H1 (cell line): ENCODE measurements at regions not wholly inside any gene's neighbourhood (a gene's known extent, or its start where the extent isn't known, plus 50 kb on each side); places are given as distances from the start of the nearest gene placed in this dataset.

Source experiments
- CTCF ChIA-PET: fragments of 300-600 bp; sonication (Branson Sonifier 250); formaldehyde crosslinking; loops from one replicate; lab custom pipeline; 2021; ENCODE audit not compliant: partially characterized antibody; lab: Charles Lee
- POLR2A ChIA-PET: fragments of 300-600 bp; sonication (Branson Sonifier 250); formaldehyde crosslinking; loops from one replicate; lab custom pipeline; 2021; ENCODE audit warnings: inconsistent platforms; ENCODE audit not compliant: partially characterized antibody; lab: Charles Lee
- DNase-seq, 2 experiments: peaks; one replicate each; pipeline versions ENCODE4 v3.0.0 to v3.0.0-alpha.2; 2010 to 2022; ENCODE audit warnings: low spot score in 2 of 2, low read depth in 1 of 2, mixed read lengths in 1 of 2
- FAIRE-seq: peaks from 2 replicates; lab custom pipeline; 2011; peaks lifted over from hg19 to GRCh38; lab: Jason Lieb, UNC
- H2AFZ ChIP-seq: 2 replicates; pipeline ENCODE4 v1.8.1; 2012; ENCODE audit warnings: low read length, inconsistent platforms
- H2AK5ac ChIP-seq: 2 replicates; pipeline ENCODE4 v1.6.1; 2013; ENCODE audit warnings: low read depth, low read length
- H2BK120ac ChIP-seq: replicated peaks from 2 replicates; pipeline ENCODE3; 2013; ENCODE audit warnings: low read depth, low read length, inconsistent platforms
- H2BK12ac ChIP-seq: 2 replicates; pipeline ENCODE4 v1.6.1; 2013; ENCODE audit warnings: low read depth, low read length
- H2BK15ac ChIP-seq: 2 replicates; pipeline ENCODE4 v1.6.1; 2013; ENCODE audit warnings: low read length
- H2BK20ac ChIP-seq: 2 replicates; pipeline ENCODE4 v1.6.1; 2013; ENCODE audit warnings: low read length
- H2BK5ac ChIP-seq: 2 replicates; pipeline ENCODE4 v1.6.1; 2013; ENCODE audit warnings: low read depth, low read length
- H3K14ac ChIP-seq: 2 replicates; pipeline ENCODE4 v1.6.1; 2013; ENCODE audit warnings: inconsistent platforms; ENCODE audit not compliant: insufficient read length
- H3K18ac ChIP-seq: 2 replicates; pipeline ENCODE4 v1.6.1; 2013; ENCODE audit warnings: low read length; ENCODE audit errors: extremely low read depth
- H3K23ac ChIP-seq: 2 replicates; pipeline ENCODE4 v1.6.1; 2013; ENCODE audit warnings: inconsistent platforms; ENCODE audit not compliant: insufficient read length
- H3K23me2 ChIP-seq: 2 replicates; pipeline ENCODE4 v1.6.1; 2013; ENCODE audit warnings: low read depth, low read length
- H3K27ac ChIP-seq: 2 replicates; pipeline ENCODE4 v1.6.1; 2011; ENCODE audit warnings: low read depth, low read length, inconsistent platforms
- H3K27me3 ChIP-seq, 4 experiments: replicated peaks in 1 of 4; 1 replicate in 1 of 4; 2 replicates in 3 of 4; pipeline versions ENCODE4 v1.6.1 to v1.8.1; 2011 to 2013; ENCODE audit warnings: low read length in 3 of 4, mild to moderate bottlenecking in 3 of 4, inconsistent platforms in 2 of 4, mixed read lengths in 2 of 4, moderate library complexity in 1 of 4; ENCODE audit not compliant: control insufficient read depth in 3 of 4, insufficient read depth in 3 of 4; ENCODE audit errors: extremely low read depth in 1 of 4
- H3K36me3 ChIP-seq, 4 experiments: 2 replicates each; pipeline versions ENCODE4 v1.6.1 to v1.8.1; 2011 to 2013; ENCODE audit warnings: mild to moderate bottlenecking in 4 of 4, low read length in 3 of 4, moderate library complexity in 2 of 4, control low read depth in 1 of 4, inconsistent platforms in 1 of 4; ENCODE audit not compliant: insufficient read depth in 4 of 4, control insufficient read depth in 2 of 4
- H3K4ac ChIP-seq: replicated peaks from 2 replicates; pipeline ENCODE3; 2013; ENCODE audit warnings: low read length, low read depth, mixed read lengths, inconsistent platforms; ENCODE audit not compliant: insufficient read length
- H3K4me1 ChIP-seq, 4 experiments: replicated peaks in 1 of 4; 1 replicate in 1 of 4; 2 replicates in 3 of 4; pipeline versions ENCODE4 v1.6.1 to v1.8.1; 2011 to 2013; ENCODE audit warnings: low read length in 3 of 4, inconsistent platforms in 2 of 4, mixed read lengths in 1 of 4; ENCODE audit not compliant: insufficient read depth in 4 of 4, control insufficient read depth in 3 of 4
- H3K4me2 ChIP-seq, 2 experiments: 2 replicates each; pipeline versions ENCODE4 v1.6.1 to v1.8.1; 2011 to 2013; ENCODE audit warnings: low read depth in 2 of 2, low read length in 2 of 2, control low read depth in 1 of 2, inconsistent platforms in 1 of 2, mild to moderate bottlenecking in 1 of 2; ENCODE audit not compliant: insufficient read depth in 1 of 2
- H3K4me3 ChIP-seq, 4 experiments: fragments of 200-600, 300-600 bp in 1 of 4; sonication (generic), shearing (Covaris generic), sonication (Bioruptor Twin) in 1 of 4; 2 replicates each; pipeline versions ENCODE4 v1.5.1 to v1.8.1; 2011 to 2016; ENCODE audit warnings: low read length in 4 of 4, low read depth in 3 of 4, control low read depth in 2 of 4, inconsistent platforms in 2 of 4, mild to moderate bottlenecking in 2 of 4, mixed read lengths in 1 of 4, moderate library complexity in 1 of 4; ENCODE audit not compliant: insufficient read depth in 2 of 4; ENCODE audit errors: extremely low read depth in 1 of 4
- H3K56ac ChIP-seq: replicated peaks from 2 replicates; pipeline ENCODE3; 2013; ENCODE audit warnings: low read depth, mild to moderate bottlenecking, mixed read lengths, low read length, inconsistent platforms; ENCODE audit not compliant: insufficient read length
- H3K79me1 ChIP-seq: 2 replicates; pipeline ENCODE4 v1.6.1; 2013; ENCODE audit warnings: low read depth, low read length, control low read depth
- H3K79me2 ChIP-seq, 2 experiments: 2 replicates each; pipeline versions ENCODE4 v1.6.1 to v1.8.1; 2012 to 2013; ENCODE audit warnings: low read length in 2 of 2, mild to moderate bottlenecking in 2 of 2, inconsistent platforms in 1 of 2; ENCODE audit not compliant: insufficient read depth in 2 of 2, control insufficient read depth in 1 of 2
- H3K9ac ChIP-seq, 4 experiments: replicated peaks in 1 of 4; 1 replicate in 1 of 4; 2 replicates in 3 of 4; pipeline versions ENCODE4 v1.6.1 to v1.8.1; 2011 to 2013; ENCODE audit warnings: low read depth in 3 of 4, low read length in 3 of 4, control low read depth in 2 of 4, mild to moderate bottlenecking in 2 of 4, moderate library complexity in 2 of 4, inconsistent platforms in 1 of 4; ENCODE audit errors: extremely low read depth in 1 of 4
- H3K9me3 ChIP-seq, 2 experiments: 2 replicates each; pipeline versions ENCODE4 v1.6.1 to v1.8.1; 2012 to 2013; ENCODE audit warnings: mild to moderate bottlenecking in 2 of 2, moderate library complexity in 2 of 2, control low read depth in 1 of 2, inconsistent platforms in 1 of 2, low read depth in 1 of 2, low read length in 1 of 2, mixed read lengths in 1 of 2; ENCODE audit not compliant: insufficient read depth in 2 of 2
- H4K20me1 ChIP-seq, 2 experiments: replicated peaks in 1 of 2; 2 replicates each; pipeline versions ENCODE3 to v1.8.1; 2011 to 2013; ENCODE audit warnings: inconsistent platforms in 2 of 2, low read length in 2 of 2, mild to moderate bottlenecking in 1 of 2; ENCODE audit not compliant: insufficient read depth in 2 of 2, control insufficient read depth in 1 of 2
- H4K5ac ChIP-seq: 2 replicates; pipeline ENCODE4 v1.6.1; 2013; ENCODE audit warnings: low read length, low read depth, mixed read lengths, inconsistent platforms; ENCODE audit not compliant: insufficient read length
- H4K8ac ChIP-seq: 2 replicates; pipeline ENCODE4 v1.8.0; 2013; ENCODE audit warnings: mild to moderate bottlenecking, moderate library complexity, low read length, inconsistent platforms; ENCODE audit not compliant: insufficient read depth; ENCODE audit errors: extremely low read depth
- H4K91ac ChIP-seq: replicated peaks from 2 replicates; pipeline ENCODE3; 2013; ENCODE audit warnings: low read length, mixed read lengths, inconsistent platforms; ENCODE audit not compliant: insufficient read length
- ATF2 ChIP-seq: IDR thresholded peaks from 2 replicates; pipeline ENCODE4 v1.6.1; 2012; ENCODE audit warnings: low read length, inconsistent platforms
- BCL11A ChIP-seq, 2 experiments: IDR thresholded peaks; one replicate each; pipeline ENCODE4 v1.6.1; 2011; ENCODE audit warnings: low read depth in 2 of 2, low read length in 2 of 2, mild to moderate bottlenecking in 2 of 2
- CBX5 ChIP-seq: fragments of 300-800, 300-1000 bp; sonication (generic); IDR thresholded peaks from 2 replicates; pipeline ENCODE4 v1.7.1; 2016; ENCODE audit warnings: antibody characterized with exemption, low read length, low read depth
- CEBPB ChIP-seq: IDR thresholded peaks from 2 replicates; pipeline ENCODE4 v1.6.1; 2012; ENCODE audit warnings: low read depth, low read length
- CHD2 ChIP-seq: IDR thresholded peaks from 2 replicates; pipeline ENCODE4 v1.6.1; 2012; ENCODE audit warnings: low read length, improper control_type of control experiment
- E2F6 ChIP-seq: IDR thresholded peaks from 2 replicates; pipeline ENCODE4 v1.6.1; 2012; ENCODE audit warnings: inconsistent platforms
- GABPA ChIP-seq: IDR thresholded peaks from 2 replicates; pipeline ENCODE4 v1.6.1; 2011; ENCODE audit warnings: mild to moderate bottlenecking, low read length, moderate library complexity, borderline replicate concordance; ENCODE audit not compliant: insufficient read depth
- GTF2F1 ChIP-seq: IDR thresholded peaks from 2 replicates; pipeline ENCODE4 v1.6.1; 2012; ENCODE audit warnings: low read depth, low read length, improper control_type of control experiment, borderline replicate concordance
- KDM4A ChIP-seq: IDR thresholded peaks from one replicate; pipeline ENCODE4 v1.7.1; 2012; ENCODE audit warnings: low read depth, mild to moderate bottlenecking, moderate library complexity, low read length, inconsistent platforms; ENCODE audit not compliant: severe bottlenecking
- MAFK ChIP-seq: IDR thresholded peaks from 2 replicates; pipeline ENCODE4 v1.6.1; 2012; ENCODE audit warnings: low read depth, mild to moderate bottlenecking, improper control_type of control experiment, low read length
- NRF1 ChIP-seq: IDR thresholded peaks from 2 replicates; pipeline ENCODE4 v1.6.1; 2011; ENCODE audit warnings: mild to moderate bottlenecking, low read depth, low read length, improper control_type of control experiment
- RFX5 ChIP-seq: IDR thresholded peaks from 2 replicates; pipeline ENCODE4 v1.6.1; 2011; ENCODE audit warnings: low read depth, low read length, improper control_type of control experiment, borderline replicate concordance
- RXRA ChIP-seq: IDR thresholded peaks from 2 replicates; pipeline ENCODE4 v1.6.1; 2011; ENCODE audit warnings: low read depth, mild to moderate bottlenecking, low read length, moderate library complexity; ENCODE audit not compliant: insufficient read depth
- SP4 ChIP-seq: IDR thresholded peaks from 2 replicates; pipeline ENCODE4 v1.6.1; 2012; ENCODE audit warnings: low read length, inconsistent platforms
- WGBS, 2 experiments: shearing (Covaris generic) in 1 of 2; methylation state at CpG; one replicate each; pipeline versions ENCODE4 v1.1.6 to v1.1.7; 2013 to 2015; ENCODE audit warnings: low lambda C conversion rate in 2 of 2, mixed read lengths in 2 of 2, inconsistent platforms in 1 of 2, low coverage in 1 of 2, missing lambda C conversion rate in 1 of 2; ENCODE audit not compliant: insufficient replicate concordance in 2 of 2, insufficient coverage in 1 of 2, insufficient read length in 1 of 2; ENCODE audit errors: extremely low coverage in 1 of 2, missing lambda C conversion rate in 1 of 2; 5-methylcytosine and 5-hydroxymethylcytosine counted together

GRCh38 chr5:162543437-162543836 lies 475.9 kb downstream of the GABRG2 start:
- Histone ChIP-seq H3K4me2 (no peak overlapping the region), H2BK120ac (no peak overlapping the region), H2AFZ (no peak overlapping the region), H2BK12ac (no peak overlapping the region), H3K23ac (no peak overlapping the region), H3K9me3 (no peaks in the 10 kb centered on the region), H3K23me2 (no peaks in the 10 kb centered on the region), H3K14ac (no peak overlapping the region), H3K4me1 (no peaks in the 10 kb centered on the region), H3K4ac (no peak overlapping the region), H3K27ac (no peak overlapping the region), H4K8ac (no peak overlapping the region), H2BK5ac (no peak overlapping the region), H4K5ac (no peak overlapping the region), H3K27me3 (no peaks in the 10 kb centered on the region), H3K79me2 (no peaks in the 10 kb centered on the region), H4K20me1 (no peaks in the 10 kb centered on the region), H2AK5ac (no peak overlapping the region), H3K18ac (no peak overlapping the region), H4K91ac (no peak overlapping the region), H2BK20ac (no peak overlapping the region), H2BK15ac (no peak overlapping the region), H3K36me3 (no peaks in the 10 kb centered on the region), H3K79me1 (no peaks in the 10 kb centered on the region), H3K56ac (no peak overlapping the region), H3K9ac (no peak overlapping the region), H3K4me3 (no peak overlapping the region)
- no peak for DNase-seq
- ChIA-PET CTCF (no interaction called here), POLR2A (no interaction called here)
- FAIRE-seq: no peak
- WGBS, 2 experiments: 89% methylated on average over 2 of the region's 2 CpGs; no CpG with 5 or more reads in 1 of the 2 experiments
- TF ChIP-seq KDM4A (no peak), RXRA (no peak), CBX5 (no peak), NRF1 (no peak), E2F6 (no peak), ATF2 (no peak), GTF2F1 (no peak), MAFK (no peak), RFX5 (no peak), CEBPB (no peak), SP4 (no peak), BCL11A (IDR thresholded peaks at IDR 0.05; ENCODE audit: low read depth in 2 of 2, low read length in 2 of 2) (no peak), GABPA (no peak), CHD2 (no peak)
